ENCODE measurements at regions not wholly inside any gene's neighbourhood (a gene's known extent, or its start where the extent isn't known, plus 50 kb on each side); places are given as distances from the start of the nearest gene placed in this dataset.

- H3K27ac Mint-ChIP-seq, result no peak overlapping the region
- no peak for DNase-seq
- H3K9me3 Mint-ChIP-seq, result no peaks in the 10 kb centered on the region
- no peak for TF ChIP-seq CTCF (IDR thresholded peaks at IDR 0.05)
- peaks cover 18% of the 10 kb centered on the region for H3K4me1 Mint-ChIP-seq
- H3K36me3 Mint-ChIP-seq (ENCODE audit: low read depth), result no peaks in the 10 kb centered on the region
- H3K27me3 Mint-ChIP-seq (ENCODE audit: low read depth, poor library complexity), result peaks cover 4% of the 10 kb centered on the region
- no peak overlapping the region for H3K4me3 Mint-ChIP-seq
These were observed 164.5 kb upstream of the EGFLAM start for GRCh38 chr5:38093855-38094254.

GRCh38 chr5:38086777-38087176 is 171.6 kb upstream of the EGFLAM start:
- no peak overlapping the region for H3K4me3 Mint-ChIP-seq
- TF ChIP-seq CTCF (IDR thresholded peaks at IDR 0.05), result no peak
- no peak overlapping the region for H3K27ac Mint-ChIP-seq
- H3K9me3 Mint-ChIP-seq, result peaks cover 4% of the 10 kb centered on the region
- no peaks in the 10 kb centered on the region for H3K4me1 Mint-ChIP-seq
- no peak for DNase-seq
- no peaks in the 10 kb centered on the region for H3K36me3 Mint-ChIP-seq (ENCODE audit: low read depth)
- peaks cover 11% of the 10 kb centered on the region for H3K27me3 Mint-ChIP-seq (ENCODE audit: low read depth, poor library complexity)

- H3K4me3 Mint-ChIP-seq, result no peak overlapping the region
- no peak for TF ChIP-seq CTCF (IDR thresholded peaks at IDR 0.05)
- no peak overlapping the region for H3K27ac Mint-ChIP-seq
- no peaks in the 10 kb centered on the region for H3K36me3 Mint-ChIP-seq (ENCODE audit: low read depth)
- peaks cover 20% of the 10 kb centered on the region for H3K27me3 Mint-ChIP-seq (ENCODE audit: low read depth, poor library complexity)
- peaks cover 3% of the 10 kb centered on the region for H3K9me3 Mint-ChIP-seq
- DNase-seq, result no peak
- H3K4me1 Mint-ChIP-seq, result no peaks in the 10 kb centered on the region
These were observed 178.5 kb upstream of the EGFLAM start for GRCh38 chr5:38079620-38080402.

GRCh38 chr5:38078161-38078560 is 180.2 kb upstream of the EGFLAM start:
- no peak for DNase-seq
- no peaks in the 10 kb centered on the region for H3K36me3 Mint-ChIP-seq (ENCODE audit: low read depth)
- no peaks in the 10 kb centered on the region for H3K4me1 Mint-ChIP-seq
- TF ChIP-seq CTCF (IDR thresholded peaks at IDR 0.05), result no peak
- H3K27ac Mint-ChIP-seq, result peak overlapping the region; percentile 9
- peaks cover 15% of the 10 kb centered on the region for H3K27me3 Mint-ChIP-seq (ENCODE audit: low read depth, poor library complexity)
- no peak overlapping the region for H3K4me3 Mint-ChIP-seq
- peaks cover 4% of the 10 kb centered on the region for H3K9me3 Mint-ChIP-seq

- H3K4me3 Mint-ChIP-seq, result no peak overlapping the region
- H3K9me3 Mint-ChIP-seq, result peaks cover 4% of the 10 kb centered on the region
- DNase-seq, result no peak
- peaks cover 12% of the 10 kb centered on the region for H3K27me3 Mint-ChIP-seq (ENCODE audit: low read depth, poor library complexity)
- H3K4me1 Mint-ChIP-seq, result no peaks in the 10 kb centered on the region
- H3K36me3 Mint-ChIP-seq (ENCODE audit: low read depth), result no peaks in the 10 kb centered on the region
- peak overlapping the region; percentile 9 for H3K27ac Mint-ChIP-seq
- TF ChIP-seq CTCF (IDR thresholded peaks at IDR 0.05), result no peak
These were observed 180.7 kb upstream of the EGFLAM start for GRCh38 chr5:38077652-38078051.
